ENCODE measurements at regions not wholly inside any gene's neighbourhood (a gene's known extent, or its start where the extent isn't known, plus 50 kb on each side); places are given as distances from the start of the nearest gene placed in this dataset.

DNA sequence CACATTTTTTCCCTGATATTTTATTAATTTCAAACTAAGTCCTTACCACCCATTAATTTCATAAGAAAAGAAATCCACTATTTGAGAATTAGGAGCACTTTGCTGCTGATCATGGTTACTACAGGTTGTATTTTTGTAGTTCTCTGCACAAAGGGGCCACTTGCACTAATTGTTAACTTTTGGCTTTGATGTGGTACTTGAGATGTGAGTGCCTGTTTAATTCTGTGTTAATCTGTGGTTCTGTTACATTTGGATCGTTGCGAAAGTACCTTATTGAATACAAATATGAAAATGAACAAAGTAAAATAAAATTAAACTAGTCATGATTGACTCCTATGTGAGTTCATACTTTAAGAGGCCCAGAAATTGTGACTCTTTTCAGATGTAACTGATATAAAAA, 374.9 kb upstream of the RGS6 start:
- TF ChIP-seq, protein P1, sequence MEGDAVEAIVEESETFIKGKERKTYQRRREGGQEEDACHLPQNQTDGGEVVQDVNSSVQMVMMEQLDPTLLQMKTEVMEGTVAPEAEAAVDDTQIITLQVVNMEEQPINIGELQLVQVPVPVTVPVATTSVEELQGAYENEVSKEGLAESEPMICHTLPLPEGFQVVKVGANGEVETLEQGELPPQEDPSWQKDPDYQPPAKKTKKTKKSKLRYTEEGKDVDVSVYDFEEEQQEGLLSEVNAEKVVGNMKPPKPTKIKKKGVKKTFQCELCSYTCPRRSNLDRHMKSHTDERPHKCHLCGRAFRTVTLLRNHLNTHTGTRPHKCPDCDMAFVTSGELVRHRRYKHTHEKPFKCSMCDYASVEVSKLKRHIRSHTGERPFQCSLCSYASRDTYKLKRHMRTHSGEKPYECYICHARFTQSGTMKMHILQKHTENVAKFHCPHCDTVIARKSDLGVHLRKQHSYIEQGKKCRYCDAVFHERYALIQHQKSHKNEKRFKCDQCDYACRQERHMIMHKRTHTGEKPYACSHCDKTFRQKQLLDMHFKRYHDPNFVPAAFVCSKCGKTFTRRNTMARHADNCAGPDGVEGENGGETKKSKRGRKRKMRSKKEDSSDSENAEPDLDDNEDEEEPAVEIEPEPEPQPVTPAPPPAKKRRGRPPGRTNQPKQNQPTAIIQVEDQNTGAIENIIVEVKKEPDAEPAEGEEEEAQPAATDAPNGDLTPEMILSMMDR (IDR thresholded peaks at IDR 0.05; ENCODE audit: low read length) = no peak
- no peak for TF ChIP-seq EZH2 (IDR thresholded peaks at IDR 0.05; ENCODE audit: borderline replicate concordance, low read length)

Data from OCI-LY1 (cell line).